IMR-90 (cell line): ENCODE measurements at regions not wholly inside any gene's neighbourhood (a gene's known extent, or its start where the extent isn't known, plus 50 kb on each side); places are given as distances from the start of the nearest gene placed in this dataset.

Experiments
- ATAC-seq: fragments of 200-7000 bp; cut with Tn5 transposase; 2 replicates; pipeline ENCODE4 v1.9.1; 2020; ENCODE audit warnings: low read depth, mild to moderate bottlenecking, moderate library complexity
- BruUV-seq: library from RNA; stranded (reverse); fragments of 400-500 nt; replicated peaks from 2 replicates; lab custom pipeline; 2021; lab: Mats Ljungman, UMichigan
- CTCF ChIA-PET: fragments of 300-600 bp; formaldehyde crosslinking; extraction: SDS; loops from one replicate; lab custom pipeline; 2021; ENCODE audit warnings: antibody characterized with exemption; lab: Yijun Ruan, JAX
- POLR2A ChIA-PET: fragments of 300-600 bp; sonication (Branson Sonifier 250); formaldehyde crosslinking; loops from one replicate; lab custom pipeline; 2022; ENCODE audit warnings: antibody characterized with exemption; ENCODE audit not compliant: unreplicated experiment; lab: Charles Lee
- DNase-seq: peaks from one replicate; pipeline ENCODE4 v3.0.0; 2013
- H2AFZ ChIP-seq: replicated peaks from 2 replicates; pipeline ENCODE3; 2013; ENCODE audit warnings: low read length, mild to moderate bottlenecking; ENCODE audit not compliant: poor library complexity
- H2AK5ac ChIP-seq: 2 replicates; pipeline ENCODE4 v1.6.1; 2013; ENCODE audit warnings: low read depth, low read length, inconsistent platforms
- H2AK9ac ChIP-seq: replicated peaks from 2 replicates; pipeline ENCODE3; 2013; ENCODE audit warnings: mild to moderate bottlenecking, low read depth, low read length, moderate library complexity; ENCODE audit not compliant: poor library complexity
- H2BK120ac ChIP-seq: 2 replicates; pipeline ENCODE4 v1.6.1; 2013; ENCODE audit warnings: low read depth, low read length, inconsistent platforms
- H2BK15ac ChIP-seq: 3 replicates; pipeline ENCODE4 v1.6.1; 2013; ENCODE audit warnings: low read depth, low read length, inconsistent platforms
- H2BK20ac ChIP-seq: 2 replicates; pipeline ENCODE4 v1.6.1; 2013; ENCODE audit warnings: low read depth, mild to moderate bottlenecking, inconsistent platforms, low read length, moderate library complexity
- H2BK5ac ChIP-seq: 2 replicates; pipeline ENCODE4 v1.6.1; 2013; ENCODE audit warnings: mild to moderate bottlenecking, low read depth, low read length, inconsistent platforms; ENCODE audit not compliant: poor library complexity, severe bottlenecking
- H3K14ac ChIP-seq: replicated peaks from 2 replicates; pipeline ENCODE4 v1.6.1; 2013; ENCODE audit warnings: low read depth, low read length, inconsistent platforms
- H3K18ac ChIP-seq: 2 replicates; pipeline ENCODE4 v1.6.1; 2013; ENCODE audit warnings: low read depth, low read length, control low read depth
- H3K23ac ChIP-seq: 2 replicates; pipeline ENCODE4 v1.6.1; 2013; ENCODE audit warnings: low read depth, low read length, inconsistent platforms
- H3K27ac ChIP-seq: 2 replicates; pipeline ENCODE4 v1.5.1; 2013; ENCODE audit warnings: mild to moderate bottlenecking, control low read depth, low read length; ENCODE audit not compliant: insufficient read depth
- H3K27me3 ChIP-seq: 2 replicates; pipeline ENCODE4 v1.6.1; 2013; ENCODE audit warnings: low read length; ENCODE audit not compliant: control insufficient read depth, insufficient read depth
- H3K36me3 ChIP-seq: 2 replicates; pipeline ENCODE4 v1.6.1; 2013; ENCODE audit warnings: low read length, mixed read lengths; ENCODE audit not compliant: control insufficient read depth, insufficient read depth
- H3K4ac ChIP-seq: 2 replicates; pipeline ENCODE4 v1.6.1; 2013; ENCODE audit warnings: low read depth, low read length, inconsistent platforms
- H3K4me1 ChIP-seq: 2 replicates; pipeline ENCODE4 v1.6.1; 2013; ENCODE audit warnings: low read length, mixed read lengths; ENCODE audit not compliant: control insufficient read depth, insufficient read depth
- H3K4me2 ChIP-seq: 2 replicates; pipeline ENCODE4 v1.6.1; 2013; ENCODE audit warnings: low read depth, mild to moderate bottlenecking, control low read depth, low read length, moderate library complexity
- H3K4me3 ChIP-seq: 2 replicates; pipeline ENCODE4 v1.5.1; 2013; ENCODE audit warnings: low read depth, mild to moderate bottlenecking, control low read depth, low read length, moderate library complexity; ENCODE audit not compliant: insufficient read depth
- H3K56ac ChIP-seq: 2 replicates; pipeline ENCODE4 v1.6.1; 2013; ENCODE audit warnings: low read length, inconsistent platforms; ENCODE audit not compliant: insufficient read depth; ENCODE audit errors: extremely low read depth
- H3K79me1 ChIP-seq, 2 experiments: 2 replicates each; pipeline ENCODE4 v1.6.1; 2013; ENCODE audit warnings: low read length in 2 of 2, inconsistent platforms in 1 of 2, low read depth in 1 of 2
- H3K9ac ChIP-seq: 2 replicates; pipeline ENCODE4 v1.6.1; 2013; ENCODE audit warnings: low read depth, low read length, control low read depth
- H3K9me1 ChIP-seq: 2 replicates; pipeline ENCODE4 v1.6.1; 2013; ENCODE audit warnings: low read length, inconsistent platforms; ENCODE audit not compliant: insufficient read depth
- H3K9me3 ChIP-seq: 2 replicates; pipeline ENCODE4 v1.6.1; 2013; ENCODE audit warnings: low read length; ENCODE audit not compliant: control insufficient read depth, insufficient read depth
- H4K20me1 ChIP-seq: 2 replicates; pipeline ENCODE4 v1.6.1; 2013; ENCODE audit warnings: low read length, inconsistent platforms; ENCODE audit not compliant: insufficient read depth
- H4K5ac ChIP-seq: 2 replicates; pipeline ENCODE4 v1.6.1; 2013; ENCODE audit warnings: mild to moderate bottlenecking, low read depth, low read length, control low read depth
- H4K8ac ChIP-seq, 2 experiments: 2 replicates each; pipeline ENCODE4 v1.6.1; 2013; ENCODE audit warnings: low read depth in 2 of 2, low read length in 2 of 2, control low read depth in 1 of 2, inconsistent platforms in 1 of 2
- H4K91ac ChIP-seq: 2 replicates; pipeline ENCODE4 v1.6.1; 2013; ENCODE audit warnings: low read depth, low read length, inconsistent platforms; ENCODE audit not compliant: insufficient read depth
- BHLHE40 ChIP-seq: fragments of 150-350 bp; IDR thresholded peaks from 2 replicates; pipeline ENCODE4 v1.6.1; 2016; ENCODE audit warnings: mild to moderate bottlenecking, low read depth, low read length
- CEBPB ChIP-seq: IDR thresholded peaks from 2 replicates; pipeline ENCODE4 v1.6.1; 2012; ENCODE audit warnings: low read depth, low read length, improper control_type of control experiment
- FOS ChIP-seq: fragments of 150-350 bp; IDR thresholded peaks from 2 replicates; pipeline ENCODE4 v1.6.1; 2016; ENCODE audit warnings: low read depth, low read length
- MAFK ChIP-seq: IDR thresholded peaks from 2 replicates; pipeline ENCODE4 v1.6.1; 2012; ENCODE audit warnings: low read depth, low read length, improper control_type of control experiment
- MAZ ChIP-seq: IDR thresholded peaks from 2 replicates; pipeline ENCODE4 v1.6.1; 2012; ENCODE audit warnings: low read depth, mild to moderate bottlenecking, low read length, improper control_type of control experiment, moderate library complexity, borderline replicate concordance
- MXI1 ChIP-seq: IDR thresholded peaks from 2 replicates; pipeline ENCODE4 v1.6.1; 2012; ENCODE audit warnings: low read depth, mild to moderate bottlenecking, low read length, moderate library complexity, borderline replicate concordance
- NFE2L2 ChIP-seq: fragments of 150-350 bp; IDR thresholded peaks from 2 replicates; pipeline ENCODE4 v1.6.1; 2016; ENCODE audit warnings: low read depth, mild to moderate bottlenecking, low read length
- POLR2A ChIP-seq: IDR thresholded peaks from 2 replicates; pipeline ENCODE4 v1.6.1; 2012; ENCODE audit warnings: mild to moderate bottlenecking, low read depth, low read length
- RAD21 ChIP-seq: IDR thresholded peaks from 2 replicates; pipeline ENCODE4 v1.6.1; 2012; ENCODE audit warnings: low read length, improper control_type of control experiment
- RCOR1 ChIP-seq: IDR thresholded peaks from 2 replicates; pipeline ENCODE4 v1.6.1; 2012; ENCODE audit warnings: mild to moderate bottlenecking, low read length, improper control_type of control experiment; ENCODE audit not compliant: insufficient replicate concordance
- RFX5 ChIP-seq: IDR thresholded peaks from 2 replicates; pipeline ENCODE4 v1.8.0; 2012; ENCODE audit warnings: low read depth, mild to moderate bottlenecking, low read length, moderate library complexity
- SMC3 ChIP-seq: fragments of 150-350 bp; IDR thresholded peaks from 2 replicates; pipeline ENCODE4 v1.6.1; 2016; ENCODE audit warnings: low read depth, mild to moderate bottlenecking, antibody characterized with exemption, low read length, moderate library complexity
- WGBS, 2 experiments: methylation state at CpG; one replicate each; pipeline versions ENCODE4 v1.1.5 to v1.1.7; 2013; ENCODE audit warnings: missing lambda C conversion rate in 2 of 2; ENCODE audit not compliant: insufficient read length in 1 of 2; ENCODE audit errors: extremely low coverage in 2 of 2; 5-methylcytosine and 5-hydroxymethylcytosine counted together
- dilution Hi-C: fragments of 300-500 bp; cut with HindIII; formaldehyde crosslinking; loops from one replicate; pipeline ENCODE4 v1.14.3; 2018; ENCODE audit warnings: low sequenced_read_pairs; ENCODE audit not compliant: unreplicated experiment
- in situ Hi-C: fragments of 300-500 bp; cut with MboI; formaldehyde crosslinking; loops from 3 replicates; pipeline ENCODE4 v1.14.3; 2019; ENCODE audit warnings: low sequenced_read_pairs, inconsistent platforms, mixed read lengths
- intact Hi-C: fragments of 100-400 bp; cut with micrococcal nuclease; formaldehyde crosslinking; loops from 2 replicates; pipeline ENCODE4 v1.10.0; 2022
- TF ChIP-seq, protein P1 (sequence below): fragments of 150-350 bp; IDR thresholded peaks from 2 replicates; pipeline ENCODE4 v1.6.1; 2017; ENCODE audit warnings: mild to moderate bottlenecking, antibody characterized with exemption, low read length, low read depth
- TF ChIP-seq, protein P2 (sequence below): conservative IDR thresholded peaks from 2 replicates; pipeline ENCODE4 v1.5.1; 2012; ENCODE audit warnings: mild to moderate bottlenecking, low read depth, low read length, improper control_type of control experiment
- TF ChIP-seq, protein P3 (sequence below): fragments of 150-350 bp; IDR thresholded peaks from 2 replicates; pipeline ENCODE4 v1.6.1; 2016; ENCODE audit warnings: low read depth, mild to moderate bottlenecking, low read length, moderate library complexity, borderline replicate concordance

DNA sequence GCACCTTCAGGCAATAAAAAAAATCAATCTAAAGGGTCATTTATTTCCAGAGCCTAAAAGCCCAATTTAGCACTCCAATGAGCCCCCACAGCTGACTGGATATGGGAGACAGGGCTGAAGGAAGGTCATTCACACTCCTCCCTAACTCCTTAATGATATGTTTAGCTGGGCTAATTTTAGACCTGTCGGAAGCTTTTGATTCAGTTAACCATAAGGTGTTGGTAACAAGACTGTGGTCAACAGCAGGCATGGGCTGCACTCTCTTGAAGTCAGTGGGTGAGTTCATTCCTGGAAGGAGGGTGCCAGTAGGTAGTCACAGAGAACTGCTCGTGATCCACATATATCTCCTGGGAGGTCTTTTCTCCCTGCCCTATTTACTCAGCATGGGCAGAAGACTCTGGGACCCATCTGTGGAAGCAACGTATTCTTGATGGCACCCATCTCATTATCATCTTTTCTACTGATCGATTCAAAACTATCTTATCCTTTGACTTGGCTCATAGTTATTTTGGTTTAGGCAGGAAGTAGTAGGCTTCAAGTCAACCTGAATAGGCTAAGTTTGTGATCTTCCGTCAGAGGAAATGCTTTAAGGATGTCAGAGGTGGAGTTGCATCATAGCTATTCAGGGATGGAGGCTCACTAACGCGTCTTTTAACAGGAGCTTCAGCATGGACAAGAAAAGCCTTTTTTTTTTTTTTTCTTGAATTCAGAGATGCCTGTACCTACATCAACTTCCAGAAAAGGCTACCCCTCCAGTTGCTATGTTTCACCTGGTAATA lies 367.7 kb upstream of the SLC30A5 start:
- dilution Hi-C loops (no loop called here), in situ Hi-C loops (no loop called here), intact Hi-C loops (no loop called here)
- Histone ChIP-seq H3K56ac (no peak overlapping the region), H3K27ac (no peak overlapping the region), H3K18ac (no peak overlapping the region), H3K4ac (no peak overlapping the region), H2BK20ac (no peak overlapping the region), H3K4me1 (no peaks in the 10 kb centered on the region), H3K27me3 (no peaks in the 10 kb centered on the region; the same call in 1 of the 2 replicates), H3K79me1 (no peaks in the 10 kb centered on the region), H2BK120ac (no peak overlapping the region), H2AFZ (no peak overlapping the region), H4K8ac (no peak overlapping the region), H2AK9ac (no peak overlapping the region), H4K5ac (no peak overlapping the region), H3K9ac (no peak overlapping the region), H2BK5ac (no peak overlapping the region), H3K4me3 (no peak overlapping the region), H3K23ac (no peak overlapping the region), H2BK15ac (no peak overlapping the region), H3K9me3 (no peaks in the 10 kb centered on the region), H3K14ac (no peak overlapping the region), H3K36me3 (no peaks in the 10 kb centered on the region), H3K4me2 (no peak overlapping the region), H4K91ac (no peak overlapping the region), H4K20me1 (no peaks in the 10 kb centered on the region), H2AK5ac (no peak overlapping the region), H3K9me1 (no peaks in the 10 kb centered on the region)
- no TSS peak for BruUV-seq
- POLR2A ChIA-PET, result no interaction called here
- WGBS, 2 experiments, result 40% methylated on average over 1 of the region's 7 CpGs; no CpG with 5 or more reads in 1 of the 2 experiments
- CTCF ChIA-PET, result interaction anchor here (0.6 kb wide), 1 partner anchor 18 kb away, joined by 4 read pairs; no protein-coding TSS in a partner anchor
- DNase-seq (no peak), ATAC-seq (no peak)
- TF ChIP-seq, protein P1, sequence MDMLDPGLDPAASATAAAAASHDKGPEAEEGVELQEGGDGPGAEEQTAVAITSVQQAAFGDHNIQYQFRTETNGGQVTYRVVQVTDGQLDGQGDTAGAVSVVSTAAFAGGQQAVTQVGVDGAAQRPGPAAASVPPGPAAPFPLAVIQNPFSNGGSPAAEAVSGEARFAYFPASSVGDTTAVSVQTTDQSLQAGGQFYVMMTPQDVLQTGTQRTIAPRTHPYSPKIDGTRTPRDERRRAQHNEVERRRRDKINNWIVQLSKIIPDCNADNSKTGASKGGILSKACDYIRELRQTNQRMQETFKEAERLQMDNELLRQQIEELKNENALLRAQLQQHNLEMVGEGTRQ, result no peak
- TF ChIP-seq MAFK (no peak), BHLHE40 (no peak), NFE2L2 (no peak), RFX5 (no peak), CEBPB (no peak), POLR2A (no peak), MXI1 (no peak), SMC3 (no peak), RAD21 (no peak), FOS (no peak), MAZ (no peak), RCOR1 (no peak)
- TF ChIP-seq, protein P2, sequence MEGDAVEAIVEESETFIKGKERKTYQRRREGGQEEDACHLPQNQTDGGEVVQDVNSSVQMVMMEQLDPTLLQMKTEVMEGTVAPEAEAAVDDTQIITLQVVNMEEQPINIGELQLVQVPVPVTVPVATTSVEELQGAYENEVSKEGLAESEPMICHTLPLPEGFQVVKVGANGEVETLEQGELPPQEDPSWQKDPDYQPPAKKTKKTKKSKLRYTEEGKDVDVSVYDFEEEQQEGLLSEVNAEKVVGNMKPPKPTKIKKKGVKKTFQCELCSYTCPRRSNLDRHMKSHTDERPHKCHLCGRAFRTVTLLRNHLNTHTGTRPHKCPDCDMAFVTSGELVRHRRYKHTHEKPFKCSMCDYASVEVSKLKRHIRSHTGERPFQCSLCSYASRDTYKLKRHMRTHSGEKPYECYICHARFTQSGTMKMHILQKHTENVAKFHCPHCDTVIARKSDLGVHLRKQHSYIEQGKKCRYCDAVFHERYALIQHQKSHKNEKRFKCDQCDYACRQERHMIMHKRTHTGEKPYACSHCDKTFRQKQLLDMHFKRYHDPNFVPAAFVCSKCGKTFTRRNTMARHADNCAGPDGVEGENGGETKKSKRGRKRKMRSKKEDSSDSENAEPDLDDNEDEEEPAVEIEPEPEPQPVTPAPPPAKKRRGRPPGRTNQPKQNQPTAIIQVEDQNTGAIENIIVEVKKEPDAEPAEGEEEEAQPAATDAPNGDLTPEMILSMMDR, result no peak
- TF ChIP-seq, protein P3, sequence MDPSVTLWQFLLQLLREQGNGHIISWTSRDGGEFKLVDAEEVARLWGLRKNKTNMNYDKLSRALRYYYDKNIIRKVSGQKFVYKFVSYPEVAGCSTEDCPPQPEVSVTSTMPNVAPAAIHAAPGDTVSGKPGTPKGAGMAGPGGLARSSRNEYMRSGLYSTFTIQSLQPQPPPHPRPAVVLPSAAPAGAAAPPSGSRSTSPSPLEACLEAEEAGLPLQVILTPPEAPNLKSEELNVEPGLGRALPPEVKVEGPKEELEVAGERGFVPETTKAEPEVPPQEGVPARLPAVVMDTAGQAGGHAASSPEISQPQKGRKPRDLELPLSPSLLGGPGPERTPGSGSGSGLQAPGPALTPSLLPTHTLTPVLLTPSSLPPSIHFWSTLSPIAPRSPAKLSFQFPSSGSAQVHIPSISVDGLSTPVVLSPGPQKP, result no peak
